HPDE6-E6E7 (cell line): ENCODE measurements at regions not wholly inside any gene's neighbourhood (a gene's known extent, or its start where the extent isn't known, plus 50 kb on each side); places are given as distances from the start of the nearest gene placed in this dataset.
"Not testable (repeated sequence)": the region's sequence is repeated elsewhere in the genome, so short reads cannot be mapped to it uniquely, and the experiment has no call there.

Experiments used
- DNase-seq: peaks from one replicate; pipeline ENCODE4 v3.0.0; 2011; ENCODE audit warnings: missing footprints; ENCODE audit errors: extremely low spot score

DNA sequence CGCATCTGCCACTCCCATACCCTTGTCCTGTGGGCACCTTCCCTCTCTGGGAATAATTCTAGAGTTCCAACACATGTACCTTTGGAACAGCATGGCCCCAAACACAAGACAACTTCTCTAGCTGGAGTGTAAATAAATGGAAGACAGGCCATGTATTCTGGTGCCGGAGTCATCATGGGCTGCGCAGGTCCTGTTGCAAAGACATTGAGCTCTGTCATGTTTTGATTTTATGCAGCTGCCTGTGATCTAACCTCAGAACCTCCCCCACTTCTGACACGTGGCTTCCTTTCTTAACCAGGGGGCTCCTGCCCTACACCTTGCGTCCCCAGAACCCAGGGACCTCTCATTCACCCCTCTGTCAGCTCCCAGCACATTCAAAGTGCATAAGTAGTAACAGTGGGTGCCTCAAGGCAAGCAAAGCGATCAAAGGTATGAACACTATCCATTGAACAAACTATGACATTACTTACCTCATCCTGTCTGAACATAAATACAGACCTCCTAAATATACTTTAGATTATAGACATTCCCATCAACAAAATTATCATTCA is 219.9 kb downstream of the FGFR2 start:
- no peak for DNase-seq

GRCh38 chr10:121379013-121379412 is 219.2 kb downstream of the FGFR2 start:
- no peak for DNase-seq

- no peak for DNase-seq
Observed at GRCh38 chr10:121380211-121380610, 218.0 kb downstream of the FGFR2 start.

GRCh38 chr10:121382029-121382520 is 216.2 kb downstream of the FGFR2 start:
- DNase-seq = not testable (repeated sequence)

GRCh38 chr10:121385136-121385535 is 213.1 kb downstream of the FGFR2 start:
- no peak for DNase-seq

DNA sequence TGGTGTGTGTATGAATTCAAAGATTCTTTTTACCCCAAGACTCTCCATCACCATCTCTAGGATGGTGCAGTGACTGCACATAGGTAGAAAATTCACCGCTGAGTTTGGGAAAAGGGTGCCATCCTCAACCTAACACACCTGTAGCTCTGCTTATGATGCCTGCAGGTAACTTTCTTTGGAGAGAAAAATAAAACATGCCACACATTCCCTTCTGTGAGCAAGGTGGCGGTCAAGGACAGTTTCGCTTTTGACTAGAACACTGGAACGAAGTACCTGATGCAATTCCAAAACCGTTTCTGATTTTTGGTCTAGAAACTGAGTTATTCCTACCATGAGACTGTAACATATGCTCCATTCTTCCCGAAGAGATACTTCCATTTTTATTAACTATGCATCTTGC is 205.6 kb downstream of the FGFR2 start:
- no peak for DNase-seq

GRCh38 chr10:121393522-121393921 is 204.7 kb downstream of the FGFR2 start:
- no peak for DNase-seq

DNA sequence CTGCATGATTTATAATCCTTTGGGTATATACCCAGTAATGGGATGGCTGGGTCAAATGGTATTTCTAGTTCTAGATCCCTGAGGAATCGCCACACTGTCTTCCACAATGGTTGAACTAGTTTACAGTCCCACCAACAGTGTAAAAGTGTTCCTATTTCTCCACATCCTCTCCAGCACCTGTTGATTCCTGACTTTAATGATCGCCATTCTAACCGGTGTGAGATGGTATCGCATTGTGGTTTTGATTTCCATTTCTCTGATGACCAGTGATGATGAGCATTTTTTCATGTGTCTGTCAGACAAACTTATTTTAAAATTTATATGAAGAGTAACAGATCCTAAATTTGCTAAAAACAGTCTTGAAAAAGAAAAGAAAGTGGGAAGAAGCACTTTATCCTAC is 197.7 kb downstream of the FGFR2 start:
- not testable (repeated sequence) for DNase-seq

DNA sequence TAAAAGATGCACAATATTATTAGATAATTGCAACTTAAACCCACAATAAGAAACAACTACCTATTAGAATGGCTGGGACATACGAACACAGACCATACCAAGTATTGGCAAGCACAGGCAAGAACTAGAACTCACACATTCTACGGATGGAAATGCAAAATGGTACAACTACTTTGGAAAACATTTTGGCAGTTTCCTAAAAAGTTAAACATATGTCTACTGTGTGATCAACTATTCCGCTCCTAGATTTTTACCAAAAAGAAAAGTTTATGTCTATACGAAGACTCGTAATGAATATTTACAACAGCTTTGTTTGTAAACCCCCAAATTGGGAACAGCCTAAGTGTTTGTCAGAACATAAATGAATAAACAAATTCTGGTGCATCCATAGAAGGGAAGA is 194.7 kb downstream of the FGFR2 start:
- no peak for DNase-seq

GRCh38 chr10:121404611-121405010 is 193.6 kb downstream of the FGFR2 start:
- DNase-seq = no peak

- no peak for DNase-seq
Observed at GRCh38 chr10:121405096-121405495, 193.1 kb downstream of the FGFR2 start.

- no peak for DNase-seq
Observed at GRCh38 chr10:121405549-121405948, 192.7 kb downstream of the FGFR2 start.

DNA sequence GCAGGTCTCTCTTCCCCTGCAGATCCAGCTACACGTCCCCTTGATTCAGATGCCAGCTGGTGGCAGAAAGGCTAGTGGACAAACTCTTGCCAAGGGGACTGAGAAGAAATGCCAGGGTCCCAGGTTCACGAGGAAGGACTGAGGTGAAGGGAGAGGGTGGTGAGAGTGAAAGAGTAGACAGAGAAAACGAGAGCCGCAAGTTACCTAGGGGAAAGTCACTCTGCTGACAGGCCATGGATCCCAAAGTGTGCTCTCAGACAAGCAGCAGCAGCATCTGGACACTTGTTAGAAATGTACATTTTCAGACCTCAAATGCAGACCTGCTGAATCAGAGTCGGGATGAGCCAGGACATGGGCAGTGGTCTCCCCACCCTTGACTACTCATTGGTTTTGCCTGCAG is 192.3 kb downstream of the FGFR2 start:
- DNase-seq = no peak

GRCh38 chr10:121406823-121407545 is 191.3 kb downstream of the FGFR2 start:
- no peak for DNase-seq

DNA sequence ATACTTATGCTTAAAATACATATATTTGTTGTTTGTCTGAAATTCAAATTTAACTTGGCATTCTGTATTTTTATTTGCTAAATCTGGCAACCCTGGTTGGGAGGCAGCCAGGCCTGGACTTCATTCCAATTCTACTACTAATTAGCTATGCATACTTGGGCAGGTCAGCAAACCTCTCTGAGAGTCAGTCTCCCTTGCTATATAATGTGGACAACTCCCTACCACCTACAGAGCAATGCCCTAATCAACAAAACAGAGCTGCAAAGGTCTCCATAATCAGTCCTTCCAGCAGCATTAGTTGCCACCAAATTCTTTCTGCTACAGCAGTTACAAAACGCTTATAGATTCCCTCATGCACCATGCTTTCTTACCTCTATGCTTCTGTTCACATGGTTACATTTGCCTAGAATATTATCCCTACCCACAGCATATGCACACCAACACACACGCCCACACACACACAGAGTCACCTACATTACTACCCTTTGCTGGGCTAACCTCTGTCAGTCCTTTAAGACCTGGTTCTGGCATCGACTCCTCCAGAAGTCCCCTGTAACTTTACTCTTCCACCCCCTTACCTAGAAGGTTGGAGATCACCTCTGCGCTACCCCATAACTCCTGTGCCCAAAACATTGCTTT is 188.7 kb downstream of the FGFR2 start:
- DNase-seq = no peak

DNA sequence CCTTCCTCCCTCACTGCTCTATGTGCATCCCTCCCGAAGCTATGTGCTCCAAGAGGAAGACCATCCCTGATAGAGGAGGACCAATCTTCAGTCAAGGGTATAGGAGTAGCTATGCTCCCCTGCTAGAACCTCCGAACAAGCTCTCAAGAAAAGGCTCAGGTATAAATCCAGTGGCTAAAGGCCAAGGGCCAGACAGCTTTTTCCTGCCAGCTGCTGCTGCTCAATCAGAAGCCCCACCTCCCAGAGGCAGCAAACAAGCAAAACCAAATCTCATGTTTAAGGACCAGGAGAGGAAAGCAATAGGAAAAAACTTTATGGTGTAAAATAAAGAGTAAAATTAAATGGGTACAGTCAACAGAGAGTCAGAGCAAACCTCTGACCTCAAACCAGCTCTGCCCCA is 187.2 kb downstream of the FGFR2 start:
- DNase-seq = no peak

GRCh38 chr10:121413951-121414350 is 184.3 kb downstream of the FGFR2 start:
- DNase-seq = no peak

GRCh38 chr10:121414366-121415062 is 183.7 kb downstream of the FGFR2 start:
- no peak for DNase-seq

- no peak for DNase-seq
Observed at GRCh38 chr10:121415063-121415399, 183.2 kb downstream of the FGFR2 start.

- DNase-seq = no peak
Observed at GRCh38 chr10:121416071-121416470, 182.2 kb downstream of the FGFR2 start.

DNA sequence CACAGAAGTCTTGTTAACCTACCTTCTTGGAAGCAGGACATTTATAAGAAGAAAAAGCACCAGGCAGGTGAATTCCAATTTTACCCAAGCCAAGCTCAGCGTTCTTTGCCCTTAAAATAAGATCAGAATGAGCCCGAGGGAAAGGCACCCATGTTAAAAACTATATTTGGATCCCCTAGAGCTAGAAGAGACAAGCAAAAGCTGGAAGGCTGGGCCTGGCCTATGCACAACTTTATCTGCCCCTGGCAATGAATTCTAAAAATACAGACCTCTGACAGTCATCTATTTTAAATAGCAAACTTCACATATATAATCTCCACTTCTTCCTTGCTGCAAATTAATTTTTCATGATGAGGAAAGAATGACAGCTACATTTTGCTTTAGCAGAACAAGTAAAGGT is 180.9 kb downstream of the FGFR2 start:
- DNase-seq = no peak

- peak; percentile 40 for DNase-seq
Observed at GRCh38 chr10:121418126-121418777, 180.0 kb downstream of the FGFR2 start.
